Activated B cell treated with CpG ODN at 0.5 μM for 24 hours (primary cell): ENCODE measurements at regions not wholly inside any gene's neighbourhood (a gene's known extent, or its start where the extent isn't known, plus 50 kb on each side); places are given as distances from the start of the nearest gene placed in this dataset.

Source experiments
- ATAC-seq: fragments of 200-7000 bp; cut with Tn5 transposase; one replicate; pipeline ENCODE4 v1.10.0; 2021; ENCODE audit warnings: low read depth, mild to moderate bottlenecking, moderate library complexity
- CTCF ChIA-PET: fragments of 350-600 bp; sonication (Branson Sonifier 250); formaldehyde crosslinking; loops from one replicate; lab custom pipeline; 2021; ENCODE audit warnings: antibody characterized with exemption; lab: Charles Lee
- POLR2A ChIA-PET: fragments of 350-600 bp; sonication (Branson Sonifier 250); formaldehyde crosslinking; loops from one replicate; lab custom pipeline; 2021; ENCODE audit warnings: antibody characterized with exemption; lab: Charles Lee
- DNase-seq: peaks from one replicate; pipeline ENCODE4 v3.0.0; 2022
- H3K27ac Mint-ChIP-seq: one replicate; pipeline ENCODE4 v1.8.0; 2020; ENCODE audit warnings: mixed read lengths
- H3K27me3 Mint-ChIP-seq: one replicate; pipeline ENCODE4 v1.8.0; 2021; ENCODE audit warnings: mixed read lengths
- H3K36me3 Mint-ChIP-seq: one replicate; pipeline ENCODE4 v1.8.0; 2021; ENCODE audit warnings: low read depth, mixed read lengths
- H3K4me1 Mint-ChIP-seq: one replicate; pipeline ENCODE4 v1.8.0; 2021; ENCODE audit warnings: mixed read lengths
- H3K4me3 Mint-ChIP-seq: one replicate; pipeline ENCODE4 v1.8.0; 2020; ENCODE audit warnings: mild to moderate bottlenecking, mixed read lengths
- H3K9me3 Mint-ChIP-seq: one replicate; pipeline ENCODE4 v1.8.0; 2020; ENCODE audit warnings: mixed read lengths
- CTCF ChIP-seq: fragments of 200-600 bp; IDR thresholded peaks from one replicate; pipeline ENCODE4 v1.8.0; 2022; ENCODE audit warnings: antibody characterized with exemption, mild to moderate bottlenecking
- intact Hi-C: fragments of 100-400 bp; cut with micrococcal nuclease; formaldehyde crosslinking; loops from one replicate; pipeline ENCODE4 v1.15.1; 2024

- H3K27ac Mint-ChIP-seq = no peak overlapping the region
- intact Hi-C loops = no loop called here
Observed at GRCh38 chr2:53366543-53366942, 401.1 kb upstream of the CHAC2 start.

GRCh38 chr2:53362934-53363333 is 404.7 kb upstream of the CHAC2 start:
- ChIA-PET CTCF (interaction anchor here (0.7 kb wide), 1 partner anchor 43 kb away, joined by 3 read pairs; no protein-coding TSS in a partner anchor), POLR2A (no interaction called here)
- no peak overlapping the region for H3K27ac Mint-ChIP-seq
- H3K4me1 Mint-ChIP-seq = no peaks in the 10 kb centered on the region
- intact Hi-C loops = no loop called here
- ATAC-seq (no peak), DNase-seq (no peak)
- peaks cover 10% of the 10 kb centered on the region for H3K9me3 Mint-ChIP-seq
- no peak overlapping the region for H3K4me3 Mint-ChIP-seq
- no peak for TF ChIP-seq CTCF
- H3K27me3 Mint-ChIP-seq = no peaks in the 10 kb centered on the region
- no peaks in the 10 kb centered on the region for H3K36me3 Mint-ChIP-seq

More at GRCh38 chr2:53366543-53366942, 401.1 kb upstream of the CHAC2 start:
- no peaks in the 10 kb centered on the region for H3K27me3 Mint-ChIP-seq
- TF ChIP-seq CTCF = no peak
- ChIA-PET CTCF (no interaction called here), POLR2A (no interaction called here)
- peaks cover 6% of the 10 kb centered on the region for H3K9me3 Mint-ChIP-seq
- H3K36me3 Mint-ChIP-seq = no peaks in the 10 kb centered on the region
- DNase-seq (no peak), ATAC-seq (no peak)
- H3K4me1 Mint-ChIP-seq = no peaks in the 10 kb centered on the region
- no peak overlapping the region for H3K4me3 Mint-ChIP-seq

GRCh38 chr2:53356291-53356905 is 411.2 kb upstream of the CHAC2 start:
- H3K4me1 Mint-ChIP-seq = no peaks in the 10 kb centered on the region

GRCh38 chr2:53353135-53354114 is 414.2 kb upstream of the CHAC2 start:
- intact Hi-C loops = loop anchor here (5.0 kb wide), 1 partner anchor 416 kb away; no protein-coding TSS in a partner anchor
- DNase-seq = no peak
- ChIA-PET POLR2A (no interaction called here), CTCF (no interaction called here)
- Mint-ChIP-seq H3K4me1 (no peaks in the 10 kb centered on the region), H3K36me3 (no peaks in the 10 kb centered on the region), H3K27me3 (peaks cover 2% of the 10 kb centered on the region), H3K9me3 (peaks cover 13% of the 10 kb centered on the region), H3K27ac (no peak overlapping the region), H3K4me3 (no peak overlapping the region)
- no peak for ATAC-seq
- no peak for TF ChIP-seq CTCF

More at GRCh38 chr2:53356291-53356905, 411.2 kb upstream of the CHAC2 start:
- H3K36me3 Mint-ChIP-seq = no peaks in the 10 kb centered on the region
- TF ChIP-seq CTCF = no peak
- intact Hi-C loops = no loop called here
- H3K27ac Mint-ChIP-seq = no peak overlapping the region
- ChIA-PET POLR2A (no interaction called here), CTCF (no interaction called here)
- no peak for DNase-seq
- H3K27me3 Mint-ChIP-seq = no peaks in the 10 kb centered on the region
- ATAC-seq = no peak
- H3K4me3 Mint-ChIP-seq = no peak overlapping the region
- peaks cover 16% of the 10 kb centered on the region for H3K9me3 Mint-ChIP-seq

GRCh38 chr2:53347269-53347668 is 420.3 kb upstream of the CHAC2 start:
- TF ChIP-seq CTCF = no peak
- intact Hi-C loops = no loop called here
- ATAC-seq (no peak), DNase-seq (no peak)
- Mint-ChIP-seq H3K27ac (no peak overlapping the region), H3K4me3 (no peak overlapping the region), H3K9me3 (no peaks in the 10 kb centered on the region), H3K4me1 (no peaks in the 10 kb centered on the region), H3K36me3 (no peaks in the 10 kb centered on the region), H3K27me3 (peaks cover 2% of the 10 kb centered on the region)
- ChIA-PET CTCF (no interaction called here), POLR2A (no interaction called here)
